GM19455 (cell line): ENCODE measurements at regions not wholly inside any gene's neighbourhood (a gene's known extent, or its start where the extent isn't known, plus 50 kb on each side); places are given as distances from the start of the nearest gene placed in this dataset.

Source experiments
- ATAC-seq: cut with Tn5 transposase; IDR thresholded peaks from one replicate; pipeline ENCODE4 v1.9.1; 2021; ENCODE audit not compliant: unreplicated experiment

- ATAC-seq: no peak
Measured at GRCh38 chrX:96311366-96311765, 373.3 kb upstream of the DIAPH2 start.

GRCh38 chrX:96314985-96315384 is 369.7 kb upstream of the DIAPH2 start:
- ATAC-seq: no peak

- no peak for ATAC-seq
Measured at GRCh38 chrX:96361844-96362243, 322.8 kb upstream of the DIAPH2 start.

GRCh38 chrX:96372313-96373046 is 312.2 kb upstream of the DIAPH2 start:
- ATAC-seq: no peak

GRCh38 chrX:96373047-96373355 is 311.6 kb upstream of the DIAPH2 start:
- no peak for ATAC-seq

- no peak for ATAC-seq
Measured at GRCh38 chrX:96376266-96376665, 308.4 kb upstream of the DIAPH2 start.

GRCh38 chrX:96379951-96380350 is 304.7 kb upstream of the DIAPH2 start:
- no peak for ATAC-seq

GRCh38 chrX:96382018-96382417 is 302.6 kb upstream of the DIAPH2 start:
- no peak for ATAC-seq

GRCh38 chrX:96383428-96383827 is 301.2 kb upstream of the DIAPH2 start:
- no peak for ATAC-seq

- no peak for ATAC-seq
Measured at GRCh38 chrX:96386325-96386724, 298.3 kb upstream of the DIAPH2 start.

- no peak for ATAC-seq
Measured at GRCh38 chrX:96386981-96387380, 297.7 kb upstream of the DIAPH2 start.

GRCh38 chrX:96387801-96388200 is 296.8 kb upstream of the DIAPH2 start:
- ATAC-seq: no peak

GRCh38 chrX:96389281-96390047 is 295.2 kb upstream of the DIAPH2 start:
- ATAC-seq: no peak

- ATAC-seq: no peak
Measured at GRCh38 chrX:96394598-96394997, 290.0 kb upstream of the DIAPH2 start.

- no peak for ATAC-seq
Measured at GRCh38 chrX:96403446-96403845, 281.2 kb upstream of the DIAPH2 start.

GRCh38 chrX:96405842-96406241 is 278.8 kb upstream of the DIAPH2 start:
- no peak for ATAC-seq

- no peak for ATAC-seq
Measured at GRCh38 chrX:96407072-96407471, 277.6 kb upstream of the DIAPH2 start.

- ATAC-seq: no peak
Measured at GRCh38 chrX:96407501-96407900, 277.1 kb upstream of the DIAPH2 start.

GRCh38 chrX:96407981-96408380 is 276.7 kb upstream of the DIAPH2 start:
- no peak for ATAC-seq

- no peak for ATAC-seq
Measured at GRCh38 chrX:96410927-96411326, 273.7 kb upstream of the DIAPH2 start.

GRCh38 chrX:96417695-96418094 is 266.9 kb upstream of the DIAPH2 start:
- no peak for ATAC-seq

- no peak for ATAC-seq
Measured at GRCh38 chrX:96424007-96424406, 260.6 kb upstream of the DIAPH2 start.

- ATAC-seq: no peak
Measured at GRCh38 chrX:96425200-96425599, 259.4 kb upstream of the DIAPH2 start.
